Brain microvascular endothelial cell (primary cell): ENCODE measurements at regions not wholly inside any gene's neighbourhood (a gene's known extent, or its start where the extent isn't known, plus 50 kb on each side); places are given as distances from the start of the nearest gene placed in this dataset.

Experiments used
- DNase-seq: peaks from one replicate; pipeline ENCODE4 v3.0.0-alpha.2; 2020
- H3K27ac ChIP-seq: fragments of 250-450 bp; sonication (Bioruptor Pico); 2 replicates; pipeline ENCODE4 v1.5.1; 2020; ENCODE audit warnings: mild to moderate bottlenecking, moderate library complexity
- H3K27me3 ChIP-seq: fragments of 250-450 bp; sonication (Bioruptor Pico); replicated peaks from 2 replicates; pipeline ENCODE4 v1.5.1; 2020; ENCODE audit warnings: mild to moderate bottlenecking
- H3K36me3 ChIP-seq: fragments of 250-450 bp; sonication (Bioruptor Pico); replicated peaks from 2 replicates; pipeline ENCODE4 v1.5.1; 2020; ENCODE audit warnings: mild to moderate bottlenecking
- H3K4me3 ChIP-seq: 2 replicates; pipeline ENCODE4 v1.5.1; 2011; ENCODE audit warnings: low read depth, mild to moderate bottlenecking, control low read depth, low read length, moderate library complexity
- in situ Hi-C: cut with HindIII; loops from 2 replicates; pipeline ENCODE4 v1.10.0; 2017; ENCODE audit warnings: low sequenced_read_pairs, low pct_ligation_motif_present
- TF ChIP-seq, protein P1 (sequence below): IDR thresholded peaks from 2 replicates; pipeline ENCODE4 v1.5.1; 2011; ENCODE audit warnings: low read depth, mild to moderate bottlenecking, moderate library complexity, low read length, control low read depth, inconsistent platforms; ENCODE audit errors: missing control alignments

DNA sequence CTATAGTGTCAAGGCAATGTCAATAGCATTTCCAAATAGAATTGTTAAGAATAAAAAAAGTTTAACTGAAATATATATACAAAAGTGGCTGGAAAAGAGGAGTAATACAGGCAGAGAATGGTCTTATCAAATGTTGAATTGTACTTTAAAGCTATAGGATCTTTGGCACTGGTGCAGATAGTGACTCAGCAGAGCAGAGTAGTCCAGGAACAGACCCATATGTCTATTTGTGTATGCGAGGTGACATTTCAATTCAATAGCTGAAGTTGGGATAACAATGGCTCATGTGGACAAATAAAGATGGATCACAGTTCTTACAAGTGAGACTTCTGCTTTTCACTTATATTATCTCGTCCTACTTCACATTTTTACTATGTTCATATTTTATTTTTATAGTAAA is 543.0 kb upstream of the B3GALT2 start:
- TF ChIP-seq, protein P1, sequence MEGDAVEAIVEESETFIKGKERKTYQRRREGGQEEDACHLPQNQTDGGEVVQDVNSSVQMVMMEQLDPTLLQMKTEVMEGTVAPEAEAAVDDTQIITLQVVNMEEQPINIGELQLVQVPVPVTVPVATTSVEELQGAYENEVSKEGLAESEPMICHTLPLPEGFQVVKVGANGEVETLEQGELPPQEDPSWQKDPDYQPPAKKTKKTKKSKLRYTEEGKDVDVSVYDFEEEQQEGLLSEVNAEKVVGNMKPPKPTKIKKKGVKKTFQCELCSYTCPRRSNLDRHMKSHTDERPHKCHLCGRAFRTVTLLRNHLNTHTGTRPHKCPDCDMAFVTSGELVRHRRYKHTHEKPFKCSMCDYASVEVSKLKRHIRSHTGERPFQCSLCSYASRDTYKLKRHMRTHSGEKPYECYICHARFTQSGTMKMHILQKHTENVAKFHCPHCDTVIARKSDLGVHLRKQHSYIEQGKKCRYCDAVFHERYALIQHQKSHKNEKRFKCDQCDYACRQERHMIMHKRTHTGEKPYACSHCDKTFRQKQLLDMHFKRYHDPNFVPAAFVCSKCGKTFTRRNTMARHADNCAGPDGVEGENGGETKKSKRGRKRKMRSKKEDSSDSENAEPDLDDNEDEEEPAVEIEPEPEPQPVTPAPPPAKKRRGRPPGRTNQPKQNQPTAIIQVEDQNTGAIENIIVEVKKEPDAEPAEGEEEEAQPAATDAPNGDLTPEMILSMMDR: no peak

DNA sequence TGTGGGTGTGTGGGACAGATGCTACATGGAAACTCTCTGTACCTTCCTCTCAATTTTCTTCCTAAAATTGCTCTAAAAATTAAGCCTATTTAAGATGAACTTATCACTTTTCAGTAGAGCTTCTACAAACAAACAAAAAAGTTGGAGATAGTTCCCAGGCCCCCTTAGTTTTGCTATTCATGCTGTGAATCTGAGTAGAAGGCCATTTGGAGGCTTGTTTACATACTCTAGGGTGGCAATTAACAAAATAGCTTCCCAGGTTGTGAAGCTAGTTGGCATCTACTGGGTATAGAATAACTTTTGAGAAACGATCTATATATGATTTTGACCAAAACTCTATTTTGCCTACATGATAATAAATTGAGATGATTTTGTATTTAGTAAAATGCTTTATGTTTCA is 541.4 kb upstream of the B3GALT2 start:
- no peak for DNase-seq
- no peak overlapping the region for H3K27ac ChIP-seq
- H3K27me3 ChIP-seq: no peaks in the 10 kb centered on the region
- no peaks in the 10 kb centered on the region for H3K36me3 ChIP-seq
- no peak overlapping the region for H3K4me3 ChIP-seq
- in situ Hi-C loops: no loop called here
- TF ChIP-seq, protein P1: no peak

More for the DNA sequence above, 543.0 kb upstream of the B3GALT2 start:
- Histone ChIP-seq H3K4me3 (no peak overlapping the region), H3K36me3 (no peaks in the 10 kb centered on the region), H3K27ac (no peak overlapping the region), H3K27me3 (no peaks in the 10 kb centered on the region)
- in situ Hi-C loops: no loop called here
- DNase-seq: peak; percentile 35

DNA sequence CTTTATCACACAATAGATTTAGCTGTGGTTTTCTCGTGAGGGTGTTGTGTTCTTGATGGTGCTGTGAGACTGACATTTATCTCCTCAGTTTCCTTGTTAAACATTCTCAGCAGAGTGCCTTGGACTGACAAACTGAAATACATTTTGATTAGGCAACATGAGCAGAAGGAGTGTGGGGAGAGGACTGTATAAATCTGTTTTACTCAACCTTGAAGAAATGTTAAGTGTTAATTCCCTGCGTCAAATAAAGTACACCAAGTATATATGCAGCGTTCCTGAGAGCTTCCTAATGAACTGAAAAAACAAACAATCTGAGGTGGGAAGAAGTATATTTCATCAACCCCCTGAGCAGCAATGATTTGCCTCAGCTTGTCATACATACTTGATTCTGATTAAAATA is 540.3 kb upstream of the B3GALT2 start:
- in situ Hi-C loops: no loop called here
- H3K27ac ChIP-seq: no peak overlapping the region
- no peaks in the 10 kb centered on the region for H3K27me3 ChIP-seq
- TF ChIP-seq, protein P1: no peak
- no peaks in the 10 kb centered on the region for H3K36me3 ChIP-seq
- no peak for DNase-seq
- H3K4me3 ChIP-seq: no peak overlapping the region

DNA sequence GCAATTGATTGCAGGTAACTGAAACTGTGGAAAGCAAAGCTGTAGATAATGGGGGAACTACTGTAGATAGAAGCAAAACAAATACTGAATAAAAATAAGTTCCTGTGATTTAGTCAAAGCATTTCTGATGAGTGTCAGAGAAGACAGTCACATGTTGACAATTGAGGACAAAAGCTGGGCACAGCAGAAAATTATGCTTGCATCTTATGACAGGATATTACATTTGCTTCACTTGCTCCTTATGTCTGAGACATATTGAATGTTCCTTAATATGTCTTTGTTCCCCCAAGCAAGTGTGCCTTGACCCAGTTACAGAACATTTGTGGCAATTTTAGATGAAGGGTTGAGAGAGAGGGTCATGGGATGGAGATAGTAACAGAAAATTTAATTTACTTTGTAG is 526.0 kb upstream of the B3GALT2 start:
- no peak for DNase-seq
- TF ChIP-seq, protein P1: no peak
- no peak overlapping the region for H3K4me3 ChIP-seq
- in situ Hi-C loops: no loop called here
- H3K27ac ChIP-seq: no peak overlapping the region
- no peaks in the 10 kb centered on the region for H3K36me3 ChIP-seq
- H3K27me3 ChIP-seq: no peaks in the 10 kb centered on the region

DNA sequence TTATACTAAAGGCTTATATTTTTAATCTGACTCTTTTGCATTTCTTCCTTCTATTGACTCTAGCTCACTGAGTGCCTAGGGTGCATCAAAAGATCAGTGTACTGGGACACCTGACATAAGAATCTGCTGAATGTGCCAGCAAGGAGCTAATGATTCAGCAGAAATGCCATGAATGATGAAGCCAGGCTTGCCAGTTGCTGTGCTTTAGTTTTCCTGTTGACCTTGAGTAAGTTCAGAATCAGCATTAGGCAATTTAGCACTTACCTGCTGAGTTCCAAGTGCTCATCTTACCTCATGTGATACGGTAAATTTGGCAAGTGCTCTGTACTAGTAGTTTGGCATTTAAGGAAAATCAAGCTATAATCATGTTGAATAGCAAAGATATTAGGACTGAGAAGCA is 523.2 kb upstream of the B3GALT2 start:
- Histone ChIP-seq H3K4me3 (no peak overlapping the region), H3K27me3 (no peaks in the 10 kb centered on the region), H3K27ac (no peak overlapping the region), H3K36me3 (no peaks in the 10 kb centered on the region)
- in situ Hi-C loops: no loop called here
- TF ChIP-seq, protein P1: no peak
- DNase-seq: no peak

DNA sequence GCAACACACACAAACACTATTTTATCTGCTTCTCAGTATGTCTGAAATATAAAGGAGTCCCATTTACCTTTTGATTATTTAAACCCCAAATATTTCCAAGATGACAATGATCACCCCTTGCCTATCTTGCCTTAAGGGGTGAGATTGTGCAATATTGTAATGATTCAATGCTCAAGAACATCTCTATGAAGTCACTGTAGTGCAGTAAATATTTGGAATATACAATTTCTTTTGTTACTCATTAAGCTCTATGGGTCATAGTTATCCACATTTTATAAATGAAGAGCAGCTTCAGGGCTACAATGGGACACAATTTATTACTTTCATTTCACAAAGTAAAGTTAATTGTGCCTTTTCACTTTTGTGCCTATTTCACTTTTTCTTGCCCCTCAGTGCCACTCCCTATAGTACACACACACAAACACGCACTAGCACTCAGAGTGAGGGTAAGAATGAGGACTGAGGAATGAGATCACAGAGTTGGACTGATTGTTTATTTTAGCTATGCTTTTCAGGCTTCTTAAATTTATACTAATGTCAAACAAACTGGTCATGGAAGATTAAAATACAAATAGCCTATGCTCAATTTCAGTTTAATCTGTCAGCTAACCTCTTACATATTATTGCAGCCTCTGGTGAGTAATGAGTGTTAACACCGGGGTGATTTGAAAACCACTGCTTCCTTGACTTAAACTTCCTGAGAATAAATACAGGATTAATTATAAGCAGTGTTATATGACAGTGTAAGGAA is 521.0 kb upstream of the B3GALT2 start:
- H3K27ac ChIP-seq: no peak overlapping the region
- no peaks in the 10 kb centered on the region for H3K27me3 ChIP-seq
- no peak for DNase-seq
- in situ Hi-C loops: no loop called here
- TF ChIP-seq, protein P1: no peak
- H3K36me3 ChIP-seq: no peaks in the 10 kb centered on the region
- no peak overlapping the region for H3K4me3 ChIP-seq
